Transverse colon (tissue), 4 donors: ENCODE measurements at regions not wholly inside any gene's neighbourhood (a gene's known extent, or its start where the extent isn't known, plus 50 kb on each side); places are given as distances from the start of the nearest gene placed in this dataset.

ENCODE experiments used
- DNase-seq: peaks from one replicate; pipeline ENCODE4 v3.0.0-alpha.2; 2019
- H3K27ac ChIP-seq, 4 donors: fragments of 200-600 bp; sonication (generic); 2 replicates each; pipeline ENCODE4 v1.5.1; 2016 to 2018; ENCODE audit warnings: inconsistent platforms in 4 of 4
- H3K27me3 ChIP-seq: fragments of 200-600 bp; sonication (generic); 2 replicates; pipeline ENCODE4 v1.5.1; 2017; ENCODE audit warnings: inconsistent platforms
- H3K36me3 ChIP-seq, 4 donors: fragments of 200-600 bp; sonication (generic); 2 replicates each; pipeline ENCODE4 v1.5.1; 2017 to 2019; ENCODE audit warnings: inconsistent platforms in 4 of 4
- H3K4me1 ChIP-seq, 4 donors: fragments of 200-600 bp; sonication (generic); 2 replicates each; pipeline ENCODE4 v1.5.1; 2017 to 2020; ENCODE audit warnings: inconsistent platforms in 4 of 4
- H3K4me3 ChIP-seq, 4 donors: fragments of 200-600 bp; sonication (generic); 1 replicate in 1 of 4; 2 replicates in 3 of 4; pipeline versions ENCODE4 v1.5.1 to v1.6.1; 2017 to 2019; ENCODE audit warnings: inconsistent platforms in 4 of 4
- H3K9me3 ChIP-seq, 2 donors: fragments of 200-600 bp; sonication (generic); 2 replicates each; pipeline ENCODE4 v1.5.1; 2017 to 2019; ENCODE audit warnings: inconsistent platforms in 2 of 2
- CTCF ChIP-seq, 5 experiments: fragments of 200-600 bp in 3 of 5; fragments of 450-650 bp in 2 of 5; sonication (generic) in 3 of 5; IDR thresholded peaks; 1 replicate in 2 of 5; 2 replicates in 3 of 5; pipeline ENCODE4 v1.5.1; 2016 to 2017; ENCODE audit warnings: antibody characterized with exemption in 5 of 5, inconsistent platforms in 3 of 5, mild to moderate bottlenecking in 2 of 5, moderate library complexity in 1 of 5
- EP300 ChIP-seq: sonication (generic); formaldehyde crosslinking; IDR thresholded peaks from one replicate; pipeline ENCODE4 v1.6.1; 2017; ENCODE audit warnings: antibody characterized with exemption, low read depth
- POLR2A ChIP-seq: fragments of 450-650 bp; IDR thresholded peaks from one replicate; pipeline ENCODE4 v1.6.1; 2016; ENCODE audit warnings: antibody characterized with exemption, mild to moderate bottlenecking, moderate library complexity
- POLR2AphosphoS5 ChIP-seq, 3 donors: sonication (generic); formaldehyde crosslinking; IDR thresholded peaks; one replicate each; pipeline ENCODE4 v1.6.1; 2016; ENCODE audit warnings: antibody characterized with exemption in 3 of 3
- WGBS, 2 donors: methylation state at CpG; one replicate each; pipeline ENCODE4 v1.1.5; 2018; ENCODE audit warnings: low coverage in 1 of 2; 5-methylcytosine and 5-hydroxymethylcytosine counted together
- in situ Hi-C, 4 donors: fragments of 200-750 bp; cut with MboI; loops; one replicate each; pipeline versions ENCODE4 v1.15.0 to v1.15.1; 2017; ENCODE audit warnings: low sequenced_read_pairs in 3 of 4, low pct_ligation_motif_present in 1 of 4, low pct_unique_long_range_greater_than_20kb in 1 of 4
- intact Hi-C: fragments of 100-400 bp; cut with DNase I; formaldehyde crosslinking; loops from one replicate; pipeline ENCODE4 v1.15.1; 2023; ENCODE audit warnings: low total_unique reads

- Histone ChIP-seq H3K9me3 (no peaks in the 10 kb centered on the region), H3K36me3 (no peaks in the 10 kb centered on the region), H3K4me1 (no peaks in the 10 kb centered on the region), H3K27me3 (no peaks in the 10 kb centered on the region), H3K27ac (no peak overlapping the region), H3K4me3 (no peak overlapping the region)
- in situ Hi-C loops (no loop called here), intact Hi-C loops (no loop called here)
- TF ChIP-seq EP300 (no peak), CTCF (IDR thresholded peaks at IDR 0.05) (no peak), POLR2AphosphoS5 (IDR thresholded peaks at IDR 0.05) (no peak)
- WGBS, 2 donors: 55 to 67% methylated on average over 1 of the region's 1 CpG
- DNase-seq: no peak
Measured at GRCh38 chr10:65708057-65708456, 1217.8 kb upstream of the LRRTM3 start.

DNA sequence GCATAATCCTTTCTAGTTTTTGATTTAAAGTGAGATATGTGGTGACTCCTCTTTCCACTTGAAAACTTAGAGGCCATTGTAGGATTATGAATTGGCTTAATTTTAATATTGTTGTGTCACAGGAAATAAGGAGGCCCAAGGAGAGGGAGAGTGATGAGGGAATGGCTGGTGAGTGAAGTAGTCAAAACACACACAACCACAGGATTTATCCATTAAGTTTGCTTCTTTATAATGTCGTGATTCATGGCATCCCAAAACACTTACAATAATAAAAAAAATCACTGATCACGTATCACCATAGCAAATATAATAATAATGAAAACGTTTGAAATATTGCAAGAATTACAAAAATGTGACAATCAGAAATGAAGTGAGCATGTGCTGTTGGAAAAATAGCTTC lies 1215.5 kb upstream of the LRRTM3 start:
- Histone ChIP-seq H3K27ac (no peak overlapping the region), H3K36me3 (no peaks in the 10 kb centered on the region), H3K4me3 (no peak overlapping the region), H3K9me3 (no peaks in the 10 kb centered on the region), H3K27me3 (no peaks in the 10 kb centered on the region), H3K4me1 (no peaks in the 10 kb centered on the region)
- DNase-seq: no peak
- WGBS, 2 donors: 72 to 83% methylated on average over 3 of the region's 3 CpGs
- in situ Hi-C loops (no loop called here), intact Hi-C loops (no loop called here)
- no peak for TF ChIP-seq POLR2A
- no peak for TF ChIP-seq CTCF (IDR thresholded peaks at IDR 0.05)
- no peak for TF ChIP-seq EP300
- TF ChIP-seq POLR2AphosphoS5 (IDR thresholded peaks at IDR 0.05): no peak

- no peaks in the 10 kb centered on the region for H3K27me3 ChIP-seq
- H3K4me3 ChIP-seq: no peak overlapping the region
- WGBS, 2 donors: 68 to 80% methylated on average over 1 of the region's 1 CpG
- in situ Hi-C loops: no loop called here
- H3K4me1 ChIP-seq: no peaks in the 10 kb centered on the region
- H3K27ac ChIP-seq: no peak overlapping the region
- DNase-seq: no peak
- intact Hi-C loops: no loop called here
- TF ChIP-seq POLR2AphosphoS5 (IDR thresholded peaks at IDR 0.05): no peak
- H3K36me3 ChIP-seq: no peaks in the 10 kb centered on the region
- H3K9me3 ChIP-seq: no peaks in the 10 kb centered on the region
Measured at GRCh38 chr10:65719790-65720189, 1206.0 kb upstream of the LRRTM3 start.

DNA sequence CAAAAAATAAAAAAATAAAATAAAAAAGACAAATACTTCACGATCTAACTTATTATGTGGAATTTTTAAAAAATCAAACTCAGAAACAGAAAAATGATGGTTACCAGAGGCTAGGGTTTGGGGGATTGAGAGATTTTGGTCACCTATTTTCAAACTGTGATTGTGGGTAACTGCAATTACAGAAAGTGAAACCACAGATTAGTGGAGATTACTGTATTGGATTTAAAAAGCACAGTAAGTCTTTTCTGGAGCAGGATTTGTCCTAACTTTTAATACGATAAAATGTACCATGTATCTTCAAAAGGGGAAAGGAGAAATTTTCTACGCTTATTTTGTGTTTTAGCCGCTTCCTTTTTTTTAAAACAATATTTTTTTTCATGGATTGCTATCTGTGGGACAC lies 1204.9 kb upstream of the LRRTM3 start:
- Histone ChIP-seq H3K4me1 (no peaks in the 10 kb centered on the region), H3K27me3 (no peaks in the 10 kb centered on the region), H3K9me3 (no peaks in the 10 kb centered on the region), H3K4me3 (no peak overlapping the region), H3K36me3 (no peaks in the 10 kb centered on the region), H3K27ac (no peak overlapping the region)
- in situ Hi-C loops: no loop called here
- no peak for DNase-seq
- 75 to 82% methylated on average over 4 of the region's 4 CpGs for WGBS, 2 donors
- no peak for TF ChIP-seq POLR2AphosphoS5 (IDR thresholded peaks at IDR 0.05)
- no peak for TF ChIP-seq CTCF (IDR thresholded peaks at IDR 0.05)
- no peak for TF ChIP-seq POLR2A
- TF ChIP-seq EP300: no peak
- intact Hi-C loops: no loop called here

GRCh38 chr10:65723525-65723924 lies 1202.3 kb upstream of the LRRTM3 start:
- 83 to 86% methylated on average over 1 to 5 of the region's 6 CpGs for WGBS, 2 donors
- in situ Hi-C loops: no loop called here
- Histone ChIP-seq H3K4me1 (no peaks in the 10 kb centered on the region), H3K4me3 (no peak overlapping the region), H3K27me3 (no peaks in the 10 kb centered on the region), H3K36me3 (no peaks in the 10 kb centered on the region), H3K27ac (no peak overlapping the region), H3K9me3 (no peaks in the 10 kb centered on the region)
- TF ChIP-seq CTCF (IDR thresholded peaks at IDR 0.05): no peak
- TF ChIP-seq POLR2AphosphoS5 (IDR thresholded peaks at IDR 0.05): no peak
- no peak for TF ChIP-seq EP300
- TF ChIP-seq POLR2A: no peak
- DNase-seq: no peak
- intact Hi-C loops: no loop called here
